Tibial artery (tissue), 4 donors: ENCODE measurements at regions not wholly inside any gene's neighbourhood (a gene's known extent, or its start where the extent isn't known, plus 50 kb on each side); places are given as distances from the start of the nearest gene placed in this dataset.

ENCODE experiments used
- DNase-seq, 2 donors: peaks; one replicate each; pipeline ENCODE4 v3.0.0-alpha.2; 2019
- H3K27ac ChIP-seq, 2 donors: fragments of 200-600 bp; sonication (generic) in 1 of 2; 1 replicate in 1 of 2; 2 replicates in 1 of 2; pipeline ENCODE4 v1.5.1; 2018 to 2019; ENCODE audit warnings: mild to moderate bottlenecking in 1 of 2
- H3K27me3 ChIP-seq, 2 donors: fragments of 200-600 bp; sonication (generic) in 1 of 2; one replicate each; pipeline versions ENCODE4 v1.5.1 to v1.6.0; 2016 to 2019
- H3K36me3 ChIP-seq, 3 donors: fragments of 200-600 bp; sonication (generic) in 2 of 3; one replicate each; pipeline ENCODE4 v1.5.1; 2016 to 2019; ENCODE audit warnings: mild to moderate bottlenecking in 2 of 3
- H3K4me1 ChIP-seq, 4 donors: fragments of 200-600 bp; sonication (generic) in 2 of 4; 1 replicate in 3 of 4; 2 replicates in 1 of 4; pipeline ENCODE4 v1.5.1; 2016 to 2019
- H3K4me3 ChIP-seq, 2 donors: fragments of 200-600 bp; sonication (generic) in 1 of 2; 1 replicate in 1 of 2; 2 replicates in 1 of 2; pipeline ENCODE4 v1.5.1; 2018 to 2019; ENCODE audit warnings: mild to moderate bottlenecking in 2 of 2
- H3K9me3 ChIP-seq, 3 donors: fragments of 200-600 bp; sonication (generic) in 1 of 3; one replicate each; pipeline ENCODE4 v1.5.1; 2016 to 2019
- CTCF ChIP-seq, 2 experiments: fragments of 200-600 bp in 1 of 2; fragments of 450-650 bp in 1 of 2; IDR thresholded peaks; one replicate each; pipeline ENCODE4 v1.5.1; 2017 to 2019; ENCODE audit warnings: antibody characterized with exemption in 2 of 2, mild to moderate bottlenecking in 1 of 2, moderate library complexity in 1 of 2
- intact Hi-C: fragments of 100-400 bp; cut with DNase I; formaldehyde crosslinking; loops from one replicate; pipeline ENCODE4 v1.15.0; 2023; ENCODE audit warnings: low total_unique reads

GRCh38 chr7:22578007-22578733 is 78.2 kb upstream of the STEAP1B start:
- intact Hi-C loops, result no loop called here
- DNase-seq, result no peak
- H3K4me1 ChIP-seq, result peaks cover 0 to 45% (median 29%) of the 10 kb centered on the region in 4 donors
- no peak for TF ChIP-seq CTCF (IDR thresholded peaks at IDR 0.05)
- no peaks in the 10 kb centered on the region for H3K36me3 ChIP-seq
- H3K27me3 ChIP-seq, result no peaks in the 10 kb centered on the region
- H3K9me3 ChIP-seq, result no peaks in the 10 kb centered on the region
- no peak overlapping the region for H3K4me3 ChIP-seq
- peak overlapping the region; percentile 45 to 72 for H3K27ac ChIP-seq

- Histone ChIP-seq H3K4me3 (no peak overlapping the region), H3K4me1 (peaks cover 0 to 45% (median 28%) of the 10 kb centered on the region in 4 donors), H3K27ac (peak overlapping the region; percentile 45 to 72), H3K27me3 (no peaks in the 10 kb centered on the region), H3K36me3 (no peaks in the 10 kb centered on the region), H3K9me3 (no peaks in the 10 kb centered on the region)
- intact Hi-C loops, result no loop called here
- DNase-seq, result peak; percentile 72 to 74
- no peak for TF ChIP-seq CTCF (IDR thresholded peaks at IDR 0.05)
Observed at GRCh38 chr7:22577470-22578001, 77.5 kb upstream of the STEAP1B start.

GRCh38 chr7:22576612-22577469 is 76.9 kb upstream of the STEAP1B start:
- Histone ChIP-seq H3K27me3 (no peaks in the 10 kb centered on the region), H3K4me3 (no peak overlapping the region), H3K9me3 (no peaks in the 10 kb centered on the region), H3K4me1 (peaks cover 0 to 52% (median 32%) of the 10 kb centered on the region in 4 donors), H3K36me3 (no peaks in the 10 kb centered on the region), H3K27ac (peak overlapping the region; percentile 43 to 45)
- TF ChIP-seq CTCF (IDR thresholded peaks at IDR 0.05), result no peak
- intact Hi-C loops, result no loop called here
- DNase-seq, result no peak

- Histone ChIP-seq H3K9me3 (no peaks in the 10 kb centered on the region), H3K36me3 (no peaks in the 10 kb centered on the region), H3K4me3 (no peak overlapping the region), H3K27me3 (no peaks in the 10 kb centered on the region), H3K4me1 (peaks cover 0 to 60% (median 32%) of the 10 kb centered on the region in 4 donors), H3K27ac (no peak overlapping the region)
- TF ChIP-seq CTCF (IDR thresholded peaks at IDR 0.05), result no peak
- intact Hi-C loops, result no loop called here
- no peak for DNase-seq
Observed at GRCh38 chr7:22574754-22575520, 74.9 kb upstream of the STEAP1B start.

GRCh38 chr7:22572937-22573336 is 72.9 kb upstream of the STEAP1B start:
- Histone ChIP-seq H3K4me1 (peaks cover 0 to 55% (median 30%) of the 10 kb centered on the region in 4 donors), H3K9me3 (no peaks in the 10 kb centered on the region), H3K27ac (no peak overlapping the region), H3K27me3 (no peaks in the 10 kb centered on the region), H3K36me3 (no peaks in the 10 kb centered on the region), H3K4me3 (no peak overlapping the region)
- no peak for TF ChIP-seq CTCF (IDR thresholded peaks at IDR 0.05)
- intact Hi-C loops, result no loop called here
- no peak for DNase-seq
